ENCODE measurements at regions not wholly inside any gene's neighbourhood (a gene's known extent, or its start where the extent isn't known, plus 50 kb on each side); places are given as distances from the start of the nearest gene placed in this dataset.

DNA sequence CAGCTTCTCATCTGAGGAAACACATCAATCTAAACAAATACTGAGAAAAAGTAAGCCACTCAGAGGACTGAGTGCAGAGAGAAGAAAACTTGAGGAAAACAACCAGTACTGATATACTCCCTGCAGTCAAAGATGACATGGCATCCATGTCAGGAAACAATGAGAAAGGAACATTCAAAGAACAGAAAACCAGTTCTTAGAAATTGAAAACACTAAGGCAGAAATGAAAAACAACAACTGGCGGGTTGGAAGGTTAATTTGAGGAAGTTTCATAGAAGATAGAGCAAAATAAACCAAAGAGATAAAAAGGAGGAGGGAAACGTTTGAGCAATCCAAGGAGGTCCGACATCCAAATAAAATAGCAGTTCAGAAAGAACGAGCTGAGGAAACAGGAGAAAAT is 475.2 kb downstream of the HINT1 start:
- intact Hi-C loops (cut with DNase I), result no loop called here
- no peaks in the 10 kb centered on the region for H3K27me3 ChIP-seq
- no peaks in the 10 kb centered on the region for H3K9me3 ChIP-seq
- no peaks in the 10 kb centered on the region for H3K36me3 ChIP-seq
- no peak overlapping the region for H3K27ac ChIP-seq
- DNase-seq (ENCODE audit: low spot score in 2 of 2), result no peak
- TF ChIP-seq CTCF (IDR thresholded peaks at IDR 0.05), result no peak
- H3K4me1 ChIP-seq, result no peaks in the 10 kb centered on the region
- H3K4me3 ChIP-seq, result no peak overlapping the region

- H3K4me1 ChIP-seq, result no peaks in the 10 kb centered on the region
- DNase-seq (ENCODE audit: low spot score in 2 of 2), result no peak
- no peak overlapping the region for H3K4me3 ChIP-seq
- no peaks in the 10 kb centered on the region for H3K36me3 ChIP-seq
- no peaks in the 10 kb centered on the region for H3K27me3 ChIP-seq
- no peaks in the 10 kb centered on the region for H3K9me3 ChIP-seq
- intact Hi-C loops (cut with DNase I), result no loop called here
- no peak for TF ChIP-seq CTCF (IDR thresholded peaks at IDR 0.05)
- H3K27ac ChIP-seq, result no peak overlapping the region
These were observed 477.8 kb downstream of the HINT1 start for GRCh38 chr5:130687085-130687733.

GRCh38 chr5:130678637-130679036 is 486.4 kb downstream of the HINT1 start:
- DNase-seq (ENCODE audit: low spot score in 2 of 2), result no peak
- Histone ChIP-seq H3K27me3 (no peaks in the 10 kb centered on the region), H3K4me1 (no peaks in the 10 kb centered on the region), H3K4me3 (no peak overlapping the region), H3K36me3 (no peaks in the 10 kb centered on the region), H3K9me3 (no peaks in the 10 kb centered on the region), H3K27ac (no peak overlapping the region)
- intact Hi-C loops (cut with DNase I), result no loop called here
- TF ChIP-seq CTCF (IDR thresholded peaks at IDR 0.05), result no peak

GRCh38 chr5:130666462-130666861 is 498.6 kb downstream of the HINT1 start:
- Histone ChIP-seq H3K36me3 (no peaks in the 10 kb centered on the region), H3K4me1 (no peaks in the 10 kb centered on the region), H3K27ac (no peak overlapping the region), H3K9me3 (no peaks in the 10 kb centered on the region), H3K27me3 (no peaks in the 10 kb centered on the region), H3K4me3 (no peak overlapping the region)
- intact Hi-C loops (cut with DNase I), result no loop called here
- no peak for TF ChIP-seq CTCF (IDR thresholded peaks at IDR 0.05)
- no peak for DNase-seq (ENCODE audit: low spot score in 2 of 2)

DNA sequence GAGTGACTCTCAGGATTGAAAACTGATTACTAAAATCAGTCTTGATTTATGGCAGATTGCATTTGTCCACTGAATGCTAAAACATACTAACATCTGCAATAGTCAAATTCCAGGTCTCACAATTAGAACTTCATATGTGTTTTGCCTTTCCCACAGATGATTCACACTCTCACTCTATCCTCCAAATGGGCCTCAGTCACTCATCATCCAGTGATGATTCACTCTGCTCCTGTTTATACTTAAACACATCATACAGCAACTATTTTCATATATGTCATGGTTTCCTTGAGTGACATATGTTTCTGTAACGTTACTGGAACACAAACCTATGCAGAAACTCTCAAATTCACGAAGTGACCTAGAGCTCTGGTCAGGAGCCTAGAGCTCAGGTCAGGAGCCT is 512.9 kb downstream of the HINT1 start:
- TF ChIP-seq CTCF (IDR thresholded peaks at IDR 0.05), result no peak
- Histone ChIP-seq H3K9me3 (no peaks in the 10 kb centered on the region), H3K4me3 (no peak overlapping the region), H3K27ac (no peak overlapping the region), H3K4me1 (no peaks in the 10 kb centered on the region), H3K27me3 (no peaks in the 10 kb centered on the region), H3K36me3 (no peaks in the 10 kb centered on the region)
- DNase-seq (ENCODE audit: low spot score in 2 of 2), result no peak
- intact Hi-C loops (cut with DNase I), result no loop called here

DNA sequence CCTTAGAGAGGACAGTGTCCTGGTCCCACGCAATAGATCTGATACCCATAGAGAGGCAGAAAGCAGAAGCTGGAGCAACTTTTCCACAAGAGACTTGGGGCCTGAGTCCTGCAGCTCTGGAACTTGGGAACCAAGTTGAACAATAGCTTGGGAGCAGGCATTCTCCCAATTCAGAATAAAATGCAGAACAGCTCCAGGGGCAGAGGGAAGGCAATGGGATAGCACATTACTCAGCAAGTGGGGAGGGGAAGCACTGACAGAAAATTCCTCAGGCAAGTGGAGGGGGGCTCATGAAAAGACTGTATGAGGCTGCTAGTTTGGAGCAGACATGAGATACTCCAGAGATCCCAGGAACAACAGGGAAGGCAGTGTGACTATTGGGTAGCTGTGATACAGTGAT is 513.6 kb downstream of the HINT1 start:
- DNase-seq (ENCODE audit: low spot score in 2 of 2), result no peak
- H3K27me3 ChIP-seq, result no peaks in the 10 kb centered on the region
- H3K4me3 ChIP-seq, result no peak overlapping the region
- no peaks in the 10 kb centered on the region for H3K4me1 ChIP-seq
- TF ChIP-seq CTCF (IDR thresholded peaks at IDR 0.05), result no peak
- H3K36me3 ChIP-seq, result no peaks in the 10 kb centered on the region
- intact Hi-C loops (cut with DNase I), result no loop called here
- no peak overlapping the region for H3K27ac ChIP-seq
- no peaks in the 10 kb centered on the region for H3K9me3 ChIP-seq

Data from ascending aorta (tissue), 2 donors.